Heart left ventricle (tissue), 13 donors: ENCODE measurements at regions not wholly inside any gene's neighbourhood (a gene's known extent, or its start where the extent isn't known, plus 50 kb on each side); places are given as distances from the start of the nearest gene placed in this dataset.

Source experiments
- CTCF ChIP-seq, 12 donors: fragments of 200-600 bp; sonication (generic) in 4 of 12; IDR thresholded peaks; one replicate each; pipeline versions ENCODE4 v1.5.0 to v1.8.0; 2018 to 2022; ENCODE audit warnings: antibody characterized with exemption in 12 of 12, mild to moderate bottlenecking in 5 of 12
- POLR2A ChIP-seq, 2 donors: fragments of 450-650 bp; IDR thresholded peaks; one replicate each; pipeline ENCODE4 v1.6.1; 2017; ENCODE audit warnings: antibody characterized with exemption in 2 of 2, mild to moderate bottlenecking in 2 of 2, moderate library complexity in 2 of 2
- donor health status: ischemic (EF 13 %, LVEDD 7.1; RV severe dilation, severe dysfunction).
- donor health status: DM: no; HTN: yes; CAD: no.
- donor health status: DM: no; HTN: no; CAD: no.
- donor health status: ischemic (EF 25% LVEDD 6.9; RV normal size, moderate dysfunction).
- donor health status: ischemic (EF 25% LVEDD 5.7; RV mildly dilated, moderate dysfunction).
- donor health status: ischemic (EF 35%, LVEDD 5.7; RV mildly dilated, moderate dysfunction).
- donor health status: nonischemic (EF 11% LVEDD 7.7; RV severe dilation, severe dysfunction).
- donor health status: DM: yes; HTN: yes; CAD: no.
- donor health status: PGD.
- donor health status: ischemic (EF 29% LVEDD 5.4; RV normal size, mild dysfunction).
- donor health status: nonischemic (EF 23%, LVEDD 6.1; RV moderate dilation, normal function).

GRCh38 chr13:89455741-89456140 is 1784.6 kb downstream of the SLITRK5 start:
- TF ChIP-seq CTCF (IDR thresholded peaks at IDR 0.05), result no peak
- no peak for TF ChIP-seq POLR2A (IDR thresholded peaks at IDR 0.05)
